HEK293 (cell line): ENCODE measurements at regions not wholly inside any gene's neighbourhood (a gene's known extent, or its start where the extent isn't known, plus 50 kb on each side); places are given as distances from the start of the nearest gene placed in this dataset.

Source experiments
- CTCF ChIA-PET: fragments of 350-600 bp; formaldehyde crosslinking; extraction: SDS; loops from one replicate; lab custom pipeline; 2021; ENCODE audit warnings: antibody characterized with exemption; lab: Yijun Ruan, JAX
- POLR2A ChIA-PET: fragments of 300-600 bp; formaldehyde crosslinking; extraction: SDS; loops from one replicate; lab custom pipeline; 2020; ENCODE audit warnings: antibody characterized with exemption, inconsistent platforms; lab: Yijun Ruan, JAX
- H3K27ac ChIP-seq: fragments of 200-500 bp; sonication (Bioruptor generic); 2 replicates; pipeline ENCODE4 v1.5.1; 2014; ENCODE audit warnings: low read depth, low read length, control low read depth, inconsistent platforms; ENCODE audit errors: extremely low read depth
- H3K36me3 ChIP-seq, 2 experiments: fragments of 200-500 bp in 1 of 2; sonication (Bioruptor generic) in 1 of 2; 1 replicate in 1 of 2; 2 replicates in 1 of 2; pipeline ENCODE4 v1.5.1; 2014 to 2017; ENCODE audit warnings: inconsistent platforms in 2 of 2, low read length in 2 of 2; ENCODE audit not compliant: control insufficient read depth in 2 of 2, insufficient read depth in 1 of 2
- H3K4me1 ChIP-seq: fragments of 200-500 bp; sonication (Bioruptor generic); 2 replicates; pipeline ENCODE4 v1.5.1; 2014; ENCODE audit warnings: mild to moderate bottlenecking, low read length, inconsistent platforms; ENCODE audit not compliant: control insufficient read depth, insufficient read depth
- H3K4me3 ChIP-seq: 2 replicates; pipeline ENCODE4 v1.5.1; 2011; ENCODE audit warnings: low read depth, mild to moderate bottlenecking, control low read depth, low read length, moderate library complexity
- H3K9me3 ChIP-seq: fragments of 200-500 bp; sonication (Bioruptor generic); 2 replicates; pipeline ENCODE4 v1.5.1; 2014; ENCODE audit warnings: low read depth, low read length, inconsistent platforms; ENCODE audit not compliant: control insufficient read depth, insufficient read depth
- HIC1 ChIP-seq: fragments of 450-650 bp; formaldehyde crosslinking; IDR thresholded peaks from 2 replicates; pipeline ENCODE4 v1.5.1; 2016; ENCODE audit warnings: missing biosample characterization, missing genetic modification characterization
- MZF1 ChIP-seq: fragments of 450-650 bp; formaldehyde crosslinking; IDR thresholded peaks from 2 replicates; pipeline ENCODE4 v1.5.1; 2017; ENCODE audit warnings: missing biosample characterization, missing genetic modification characterization, borderline replicate concordance
- SCRT1 ChIP-seq: fragments of 450-650 bp; formaldehyde crosslinking; IDR thresholded peaks from 2 replicates; pipeline ENCODE4 v1.5.1; 2016; ENCODE audit warnings: missing biosample characterization, missing genetic modification characterization, borderline replicate concordance
- TRIM28 ChIP-seq: IDR thresholded peaks from 2 replicates; pipeline ENCODE4 v1.6.1; 2011; ENCODE audit warnings: low read length, control low read depth, borderline replicate concordance
- YY1 ChIP-seq: fragments of 450-650 bp; formaldehyde crosslinking; IDR thresholded peaks from 2 replicates; pipeline ENCODE4 v1.5.1; 2018; ENCODE audit warnings: missing biosample characterization, missing genetic modification characterization
- ZFP37 ChIP-seq: fragments of 450-650 bp; formaldehyde crosslinking; IDR thresholded peaks from 2 replicates; pipeline ENCODE4 v1.5.1; 2016; ENCODE audit warnings: missing biosample characterization, missing genetic modification characterization
- ZNF10 ChIP-seq: fragments of 450-650 bp; formaldehyde crosslinking; IDR thresholded peaks from 2 replicates; pipeline ENCODE4 v1.5.1; 2017; ENCODE audit warnings: missing biosample characterization, missing genetic modification characterization
- ZNF16 ChIP-seq: fragments of 450-650 bp; formaldehyde crosslinking; IDR thresholded peaks from 2 replicates; pipeline ENCODE4 v1.5.1; 2016; ENCODE audit warnings: low read depth, missing biosample characterization, missing genetic modification characterization
- ZNF23 ChIP-seq: fragments of 450-650 bp; formaldehyde crosslinking; IDR thresholded peaks from 2 replicates; pipeline ENCODE4 v1.5.1; 2016; ENCODE audit warnings: missing biosample characterization, missing genetic modification characterization, borderline replicate concordance
- ZNF394 ChIP-seq: fragments of 450-650 bp; formaldehyde crosslinking; IDR thresholded peaks from 2 replicates; pipeline ENCODE4 v1.5.1; 2016; ENCODE audit warnings: missing biosample characterization, missing genetic modification characterization, mild to moderate bottlenecking, moderate library complexity, borderline replicate concordance
- ZNF404 ChIP-seq: fragments of 450-650 bp; formaldehyde crosslinking; IDR thresholded peaks from 2 replicates; pipeline ENCODE4 v1.5.1; 2017; ENCODE audit warnings: missing biosample characterization, missing genetic modification characterization
- ZNF596 ChIP-seq: fragments of 450-650 bp; IDR thresholded peaks from 2 replicates; pipeline ENCODE4 v1.5.0; 2018; ENCODE audit warnings: missing biosample characterization, mild to moderate bottlenecking, missing genetic modification characterization, moderate library complexity
- ZNF654 ChIP-seq: fragments of 450-650 bp; formaldehyde crosslinking; IDR thresholded peaks from 2 replicates; pipeline ENCODE4 v1.5.1; 2016; ENCODE audit warnings: low read depth, missing biosample characterization, missing genetic modification characterization
- ZNF658 ChIP-seq: fragments of 450-650 bp; formaldehyde crosslinking; IDR thresholded peaks from 2 replicates; pipeline ENCODE4; 2016; ENCODE audit warnings: missing biosample characterization, missing genetic modification characterization
- ZNF677 ChIP-seq: fragments of 450-650 bp; IDR thresholded peaks from 2 replicates; pipeline ENCODE4 v1.5.0; 2018; ENCODE audit warnings: missing biosample characterization, mild to moderate bottlenecking, missing genetic modification characterization, moderate library complexity
- TF ChIP-seq, protein P1 (sequence below): fragments of 450-650 bp; formaldehyde crosslinking; IDR thresholded peaks from 2 replicates; pipeline ENCODE4 v1.5.1; 2016; ENCODE audit warnings: missing biosample characterization, missing genetic modification characterization
- TF ChIP-seq, protein P2 (sequence below): fragments of 450-650 bp; formaldehyde crosslinking; IDR thresholded peaks from 2 replicates; pipeline ENCODE4 v1.5.1; 2016; ENCODE audit warnings: missing biosample characterization, missing genetic modification characterization
- TF ChIP-seq, protein P3 (sequence below): fragments of 450-650 bp; formaldehyde crosslinking; IDR thresholded peaks from 2 replicates; pipeline ENCODE4 v1.5.1; 2016; ENCODE audit warnings: missing biosample characterization, missing genetic modification characterization
- TF ChIP-seq, protein P4 (sequence below): fragments of 450-650 bp; formaldehyde crosslinking; conservative IDR thresholded peaks from 2 replicates; pipeline ENCODE4 v1.5.1; 2016; ENCODE audit warnings: low read depth, missing biosample characterization, missing genetic modification characterization

GRCh38 chr6:129776542-129777330, 66.8 kb upstream of the ARHGAP18 start:
- no peaks in the 10 kb centered on the region for H3K9me3 ChIP-seq
- H3K4me1 ChIP-seq, result no peaks in the 10 kb centered on the region
- no peak overlapping the region for H3K4me3 ChIP-seq
- TF ChIP-seq ZNF596 (tag by site-specific recombination), result no peak
- peak; percentile 58; the same call in 1 of the 2 replicates for TF ChIP-seq ZNF10
- TF ChIP-seq, protein P1, sequence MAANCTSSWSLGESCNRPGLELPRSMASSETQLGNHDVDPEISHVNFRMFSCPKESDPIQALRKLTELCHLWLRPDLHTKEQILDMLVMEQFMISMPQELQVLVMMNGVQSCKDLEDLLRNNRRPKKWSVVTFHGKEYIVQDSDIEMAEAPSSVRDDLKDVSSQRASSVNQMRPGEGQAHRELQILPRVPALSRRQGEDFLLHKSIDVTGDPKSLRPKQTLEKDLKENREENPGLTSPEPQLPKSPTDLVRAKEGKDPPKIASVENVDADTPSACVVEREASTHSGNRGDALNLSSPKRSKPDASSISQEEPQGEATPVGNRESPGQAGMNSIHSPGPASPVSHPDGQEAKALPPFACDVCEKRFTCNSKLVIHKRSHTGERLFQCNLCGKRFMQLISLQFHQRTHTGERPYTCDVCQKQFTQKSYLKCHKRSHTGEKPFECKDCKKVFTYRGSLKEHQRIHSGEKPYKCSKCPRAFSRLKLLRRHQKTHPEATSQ, result no peak
- no peak for TF ChIP-seq SCRT1
- no peak for TF ChIP-seq ZNF658 (tag by site-specific recombination)
- TF ChIP-seq ZNF23 (tag by site-specific recombination), result no peak
- TF ChIP-seq ZNF16, result no peak
- ChIA-PET CTCF (interaction anchor here (0.7 to 4.5 kb wide), 9 partner anchors 11 to 278 kb away, joined by 3 to 100 read pairs (median 6); no protein-coding TSS in a partner anchor), POLR2A (no interaction called here)
- H3K36me3 ChIP-seq, result no peaks in the 10 kb centered on the region
- H3K27ac ChIP-seq, result no peak overlapping the region

GRCh38 chr6:129774697-129775447, 64.9 kb upstream of the ARHGAP18 start:
- Histone ChIP-seq H3K36me3 (no peaks in the 10 kb centered on the region), H3K27ac (no peak overlapping the region), H3K9me3 (no peaks in the 10 kb centered on the region), H3K4me3 (peak overlapping the region; percentile 7; the same call in 1 of the 2 replicates), H3K4me1 (no peaks in the 10 kb centered on the region)
- POLR2A ChIA-PET, result interaction anchor here (1.1 kb wide), 1 partner anchor 10 kb away, joined by 3 read pairs; no protein-coding TSS in a partner anchor
- CTCF ChIA-PET, result interaction anchor here (0.5 to 4.5 kb wide), 91 partner anchors 8 to 1928 kb away, joined by 3 to 100 read pairs (median 4); partner anchors contain the start of gene ARHGAP18
- TF ChIP-seq, protein P2, sequence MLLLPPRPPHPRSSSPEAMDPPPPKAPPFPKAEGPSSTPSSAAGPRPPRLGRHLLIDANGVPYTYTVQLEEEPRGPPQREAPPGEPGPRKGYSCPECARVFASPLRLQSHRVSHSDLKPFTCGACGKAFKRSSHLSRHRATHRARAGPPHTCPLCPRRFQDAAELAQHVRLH, result 0 out of 2 replicates have a peak, but pooled peaks have one; percentile 9
- TF ChIP-seq YY1 (tag by site-specific recombination) (no peak), HIC1 (tag by site-specific recombination) (no peak), ZNF677 (tag by site-specific recombination) (no peak), TRIM28 (peak; percentile 74), ZNF654 (tag by site-specific recombination) (peak; percentile 92), ZFP37 (0 out of 2 replicates have a peak, but pooled peaks have one; percentile 44), MZF1 (tag by site-specific recombination) (no peak), ZNF404 (tag by site-specific recombination) (no peak), ZNF394 (tag by site-specific recombination) (peak; percentile 26; the same call in 1 of the 2 replicates)
- TF ChIP-seq, protein P3, sequence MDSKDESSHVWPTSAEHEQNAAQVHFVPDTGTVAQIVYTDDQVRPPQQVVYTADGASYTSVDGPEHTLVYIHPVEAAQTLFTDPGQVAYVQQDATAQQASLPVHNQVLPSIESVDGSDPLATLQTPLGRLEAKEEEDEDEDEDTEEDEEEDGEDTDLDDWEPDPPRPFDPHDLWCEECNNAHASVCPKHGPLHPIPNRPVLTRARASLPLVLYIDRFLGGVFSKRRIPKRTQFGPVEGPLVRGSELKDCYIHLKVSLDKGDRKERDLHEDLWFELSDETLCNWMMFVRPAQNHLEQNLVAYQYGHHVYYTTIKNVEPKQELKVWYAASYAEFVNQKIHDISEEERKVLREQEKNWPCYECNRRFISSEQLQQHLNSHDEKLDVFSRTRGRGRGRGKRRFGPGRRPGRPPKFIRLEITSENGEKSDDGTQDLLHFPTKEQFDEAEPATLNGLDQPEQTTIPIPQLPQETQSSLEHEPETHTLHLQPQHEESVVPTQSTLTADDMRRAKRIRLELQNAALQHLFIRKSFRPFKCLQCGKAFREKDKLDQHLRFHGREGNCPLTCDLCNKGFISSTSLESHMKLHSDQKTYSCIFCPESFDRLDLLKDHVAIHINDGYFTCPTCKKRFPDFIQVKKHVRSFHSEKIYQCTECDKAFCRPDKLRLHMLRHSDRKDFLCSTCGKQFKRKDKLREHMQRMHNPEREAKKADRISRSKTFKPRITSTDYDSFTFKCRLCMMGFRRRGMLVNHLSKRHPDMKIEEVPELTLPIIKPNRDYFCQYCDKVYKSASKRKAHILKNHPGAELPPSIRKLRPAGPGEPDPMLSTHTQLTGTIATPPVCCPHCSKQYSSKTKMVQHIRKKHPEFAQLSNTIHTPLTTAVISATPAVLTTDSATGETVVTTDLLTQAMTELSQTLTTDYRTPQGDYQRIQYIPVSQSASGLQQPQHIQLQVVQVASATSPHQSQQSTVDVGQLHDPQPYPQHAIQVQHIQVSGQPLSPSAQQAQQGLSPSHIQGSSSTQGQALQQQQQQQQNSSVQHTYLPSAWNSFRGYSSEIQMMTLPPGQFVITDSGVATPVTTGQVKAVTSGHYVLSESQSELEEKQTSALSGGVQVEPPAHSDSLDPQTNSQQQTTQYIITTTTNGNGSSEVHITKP (tag by site-specific recombination), result no peak
- TF ChIP-seq, protein P4, sequence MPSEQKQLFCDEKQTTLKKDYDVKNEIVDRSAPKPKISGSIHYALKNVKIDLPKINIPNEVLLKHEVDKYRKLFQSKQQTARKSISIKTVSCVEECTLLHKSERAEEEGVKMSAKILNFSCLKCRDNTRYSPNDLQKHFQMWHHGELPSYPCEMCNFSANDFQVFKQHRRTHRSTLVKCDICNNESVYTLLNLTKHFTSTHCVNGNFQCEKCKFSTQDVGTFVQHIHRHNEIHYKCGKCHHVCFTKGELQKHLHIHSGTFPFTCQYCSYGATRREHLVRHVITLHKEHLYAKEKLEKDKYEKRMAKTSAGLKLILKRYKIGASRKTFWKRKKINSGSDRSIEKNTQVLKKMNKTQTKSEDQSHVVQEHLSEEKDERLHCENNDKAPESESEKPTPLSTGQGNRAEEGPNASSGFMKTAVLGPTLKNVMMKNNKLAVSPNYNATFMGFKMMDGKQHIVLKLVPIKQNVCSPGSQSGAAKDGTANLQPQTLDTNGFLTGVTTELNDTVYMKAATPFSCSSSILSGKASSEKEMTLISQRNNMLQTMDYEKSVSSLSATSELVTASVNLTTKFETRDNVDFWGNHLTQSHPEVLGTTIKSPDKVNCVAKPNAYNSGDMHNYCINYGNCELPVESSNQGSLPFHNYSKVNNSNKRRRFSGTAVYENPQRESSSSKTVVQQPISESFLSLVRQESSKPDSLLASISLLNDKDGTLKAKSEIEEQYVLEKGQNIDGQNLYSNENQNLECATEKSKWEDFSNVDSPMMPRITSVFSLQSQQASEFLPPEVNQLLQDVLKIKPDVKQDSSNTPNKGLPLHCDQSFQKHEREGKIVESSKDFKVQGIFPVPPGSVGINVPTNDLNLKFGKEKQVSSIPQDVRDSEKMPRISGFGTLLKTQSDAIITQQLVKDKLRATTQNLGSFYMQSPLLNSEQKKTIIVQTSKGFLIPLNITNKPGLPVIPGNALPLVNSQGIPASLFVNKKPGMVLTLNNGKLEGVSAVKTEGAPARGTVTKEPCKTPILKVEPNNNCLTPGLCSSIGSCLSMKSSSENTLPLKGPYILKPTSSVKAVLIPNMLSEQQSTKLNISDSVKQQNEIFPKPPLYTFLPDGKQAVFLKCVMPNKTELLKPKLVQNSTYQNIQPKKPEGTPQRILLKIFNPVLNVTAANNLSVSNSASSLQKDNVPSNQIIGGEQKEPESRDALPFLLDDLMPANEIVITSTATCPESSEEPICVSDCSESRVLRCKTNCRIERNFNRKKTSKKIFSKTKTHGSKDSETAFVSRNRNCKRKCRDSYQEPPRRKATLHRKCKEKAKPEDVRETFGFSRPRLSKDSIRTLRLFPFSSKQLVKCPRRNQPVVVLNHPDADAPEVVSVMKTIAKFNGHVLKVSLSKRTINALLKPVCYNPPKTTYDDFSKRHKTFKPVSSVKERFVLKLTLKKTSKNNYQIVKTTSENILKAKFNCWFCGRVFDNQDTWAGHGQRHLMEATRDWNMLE, result peak; percentile 47; the same call in 1 of the 2 replicates
